ENCODE measurements at regions not wholly inside any gene's neighbourhood (a gene's known extent, or its start where the extent isn't known, plus 50 kb on each side); places are given as distances from the start of the nearest gene placed in this dataset.

- TF ChIP-seq POLR2AphosphoS5 (IDR thresholded peaks at IDR 0.05; ENCODE audit: low read depth, low read length) (no peak), POLR2A (IDR thresholded peaks at IDR 0.05; ENCODE audit: low read depth, low read length) (no peak)
Observed at GRCh38 chr11:133692126-133692934, 153.0 kb downstream of the SPATA19 start.
